ENCODE measurements at regions not wholly inside any gene's neighbourhood (a gene's known extent, or its start where the extent isn't known, plus 50 kb on each side); places are given as distances from the start of the nearest gene placed in this dataset.

DNA sequence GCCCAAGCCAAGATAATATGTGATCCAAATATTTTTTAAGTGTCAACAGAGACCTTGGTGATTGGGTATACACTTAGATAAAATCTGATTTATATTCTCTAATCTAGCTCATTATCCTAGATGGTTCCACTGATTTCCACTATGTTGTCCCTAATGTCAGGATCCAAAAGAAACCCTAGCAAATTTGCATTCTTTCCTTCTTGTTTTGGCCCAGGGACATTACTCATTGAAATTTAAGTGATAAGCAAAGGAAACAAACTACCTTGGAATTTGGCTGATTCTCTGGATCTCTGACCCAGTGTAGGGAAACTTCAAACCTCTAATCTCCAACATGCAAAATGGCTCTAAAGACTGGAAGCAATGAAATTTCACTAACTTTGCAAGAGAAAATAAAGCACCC is 179.8 kb upstream of the MEIS1 start (continued):
- TF ChIP-seq, protein P1, sequence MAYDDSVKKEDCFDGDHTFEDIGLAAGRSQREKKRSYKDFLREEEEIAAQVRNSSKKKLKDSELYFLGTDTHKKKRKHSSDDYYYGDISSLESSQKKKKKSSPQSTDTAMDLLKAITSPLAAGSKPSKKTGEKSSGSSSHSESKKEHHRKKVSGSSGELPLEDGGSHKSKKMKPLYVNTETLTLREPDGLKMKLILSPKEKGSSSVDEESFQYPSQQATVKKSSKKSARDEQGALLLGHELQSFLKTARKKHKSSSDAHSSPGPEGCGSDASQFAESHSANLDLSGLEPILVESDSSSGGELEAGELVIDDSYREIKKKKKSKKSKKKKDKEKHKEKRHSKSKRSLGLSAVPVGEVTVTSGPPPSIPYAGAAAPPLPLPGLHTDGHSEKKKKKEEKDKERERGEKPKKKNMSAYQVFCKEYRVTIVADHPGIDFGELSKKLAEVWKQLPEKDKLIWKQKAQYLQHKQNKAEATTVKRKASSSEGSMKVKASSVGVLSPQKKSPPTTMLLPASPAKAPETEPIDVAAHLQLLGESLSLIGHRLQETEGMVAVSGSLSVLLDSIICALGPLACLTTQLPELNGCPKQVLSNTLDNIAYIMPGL (CRISPR knock-in tag; IDR thresholded peaks at IDR 0.05; ENCODE audit: borderline replicate concordance in 1 of 2, low read depth in 1 of 2) = no peak
- TF ChIP-seq ZNF589 (CRISPR knock-in tag; conservative IDR thresholded peaks at IDR 0.05) (no peak), SNAPC2 (CRISPR knock-in tag; IDR thresholded peaks at IDR 0.05) (no peak), ESRRA (CRISPR knock-in tag; IDR thresholded peaks at IDR 0.05; ENCODE audit: low read depth) (no peak)
- TF ChIP-seq, protein P2, sequence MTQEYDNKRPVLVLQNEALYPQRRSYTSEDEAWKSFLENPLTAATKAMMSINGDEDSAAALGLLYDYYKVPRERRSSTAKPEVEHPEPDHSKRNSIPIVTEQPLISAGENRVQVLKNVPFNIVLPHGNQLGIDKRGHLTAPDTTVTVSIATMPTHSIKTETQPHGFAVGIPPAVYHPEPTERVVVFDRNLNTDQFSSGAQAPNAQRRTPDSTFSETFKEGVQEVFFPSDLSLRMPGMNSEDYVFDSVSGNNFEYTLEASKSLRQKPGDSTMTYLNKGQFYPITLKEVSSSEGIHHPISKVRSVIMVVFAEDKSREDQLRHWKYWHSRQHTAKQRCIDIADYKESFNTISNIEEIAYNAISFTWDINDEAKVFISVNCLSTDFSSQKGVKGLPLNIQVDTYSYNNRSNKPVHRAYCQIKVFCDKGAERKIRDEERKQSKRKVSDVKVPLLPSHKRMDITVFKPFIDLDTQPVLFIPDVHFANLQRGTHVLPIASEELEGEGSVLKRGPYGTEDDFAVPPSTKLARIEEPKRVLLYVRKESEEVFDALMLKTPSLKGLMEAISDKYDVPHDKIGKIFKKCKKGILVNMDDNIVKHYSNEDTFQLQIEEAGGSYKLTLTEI (CRISPR knock-in tag; conservative IDR thresholded peaks at IDR 0.05) = no peak

DNA sequence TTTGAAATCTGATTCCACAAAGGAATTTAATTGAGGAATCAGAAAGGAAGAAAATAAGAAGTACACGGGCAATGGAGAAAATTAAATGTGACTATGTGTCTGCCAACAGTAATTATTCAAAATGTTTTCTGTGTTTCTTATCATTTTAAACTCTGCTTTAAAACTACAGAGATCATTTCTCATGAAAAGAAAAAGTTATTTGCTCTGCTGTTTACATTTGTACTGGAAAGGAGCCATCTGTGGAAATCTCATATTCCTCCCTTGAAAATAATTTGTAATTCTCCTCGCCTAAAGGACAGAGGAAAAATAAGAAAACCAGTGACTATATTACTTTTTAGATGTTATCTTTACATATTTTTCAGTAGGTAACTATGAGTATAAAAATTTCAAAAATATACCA is 181.9 kb upstream of the MEIS1 start:
- Histone ChIP-seq H3K27me3 (ENCODE audit: control insufficient read depth in 1 of 2, insufficient read depth in 2 of 2, low read length in 2 of 2) (0 out of 5 replicates have a peak, but pooled peaks cover 0 to 2% of the 10 kb centered on the region in 2 experiments), H4K20me1 (ENCODE audit: insufficient read depth, low read length) (no peaks in the 10 kb centered on the region), H3K9ac (ENCODE audit: insufficient read depth, low read depth, low read length) (no peak overlapping the region), H3K4me1 (ENCODE audit: insufficient read depth, low read length) (no peaks in the 10 kb centered on the region), H3K79me2 (ENCODE audit: insufficient read depth, low read length) (no peaks in the 10 kb centered on the region), H2AFZ (ENCODE audit: low read length) (no peak overlapping the region), H3K27ac (ENCODE audit: extremely low read length, insufficient read depth, low read length) (no peak overlapping the region), H3K4me2 (ENCODE audit: low read depth, low read length) (no peak overlapping the region), H3K9me3 (ENCODE audit: low read length) (no peaks in the 10 kb centered on the region), H3K4me3 (replicated peaks in 1 of 3; ENCODE audit: insufficient read depth in 1 of 3, low read depth in 2 of 3, low read length in 3 of 3) (no peak overlapping the region), H3K36me3 (replicated peaks in 1 of 2; ENCODE audit: control insufficient read depth in 1 of 2, insufficient read depth in 2 of 2, low read length in 2 of 2) (no peaks in the 10 kb centered on the region)
- intact Hi-C loops (cut with micrococcal nuclease; ENCODE audit: unreplicated experiment) (no loop called here), in situ Hi-C loops (cut with HindIII; ENCODE audit: extremely low pct_ligation_motif_present, low pct_unique_long_range_greater_than_20kb) (no loop called here)
- 19% methylated on average over 2 of the region's 2 CpGs for WGBS (ENCODE audit: low lambda C conversion rate)
- BruUV-seq (replicated peaks) = no TSS peak
- DNase-seq (ENCODE audit: low spot score) (no peak), ATAC-seq (no peak), FAIRE-seq (no peak)
- POLR2A ChIA-PET = no interaction called here
- CTCF ChIA-PET (ENCODE audit: low intra/inter-chr PET ratio, low total read pairs) = no interaction called here
- no peak for TF ChIP-seq ZNF577 (CRISPR knock-in tag; IDR thresholded peaks at IDR 0.05; ENCODE audit: borderline replicate concordance, low read depth)
- no peak for TF ChIP-seq ZFP41 (CRISPR knock-in tag; IDR thresholded peaks at IDR 0.05; ENCODE audit: borderline replicate concordance)
- TF ChIP-seq AGO2 (optimal IDR thresholded peaks at IDR 0.05; ENCODE audit: low read depth, low read length) = no peak
